NT2/D1 (cell line): ENCODE measurements at regions not wholly inside any gene's neighbourhood (a gene's known extent, or its start where the extent isn't known, plus 50 kb on each side); places are given as distances from the start of the nearest gene placed in this dataset.

ENCODE experiments used
- YY1 ChIP-seq: IDR thresholded peaks from 2 replicates; pipeline ENCODE4 v1.6.1; 2011; ENCODE audit not compliant: insufficient read length, insufficient read depth
- ZNF274 ChIP-seq: IDR thresholded peaks from 2 replicates; pipeline ENCODE4 v1.6.1; 2011; ENCODE audit warnings: mild to moderate bottlenecking, low read depth, low read length

DNA sequence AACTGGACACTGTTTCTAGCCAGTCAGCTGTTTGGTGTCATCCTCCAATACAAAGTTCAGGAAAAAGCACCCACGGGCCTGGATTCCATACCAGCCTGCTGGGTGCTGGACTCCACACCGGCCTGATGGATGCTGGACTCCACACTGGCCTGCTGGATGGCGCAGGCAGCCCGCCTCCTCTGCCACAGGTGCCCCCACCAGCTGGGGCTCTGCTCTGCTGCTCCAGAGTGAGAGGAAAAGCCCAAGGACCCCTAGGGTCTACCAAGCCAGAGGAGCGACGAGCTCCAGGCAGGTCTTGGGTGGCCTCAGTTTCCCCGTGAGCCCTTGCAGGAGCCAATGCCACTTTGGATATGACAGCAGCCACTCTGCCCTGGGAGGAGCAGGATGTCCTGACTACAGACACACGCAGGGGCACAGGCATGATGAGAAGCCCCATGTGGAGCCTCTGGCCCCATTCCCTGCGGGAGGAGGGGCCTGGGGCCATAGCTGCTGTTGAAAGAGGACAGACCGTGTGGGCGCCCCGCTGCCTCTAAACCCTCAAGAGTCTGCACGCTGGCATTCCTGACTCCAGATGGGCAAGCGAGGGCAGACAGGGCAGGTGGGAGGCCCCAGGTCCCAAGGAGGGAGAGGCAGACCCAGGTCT, 141.6 kb downstream of the OLFM1 start:
- no peak for TF ChIP-seq YY1
- no peak for TF ChIP-seq ZNF274
